Panc1 (cell line): ENCODE measurements at regions not wholly inside any gene's neighbourhood (a gene's known extent, or its start where the extent isn't known, plus 50 kb on each side); places are given as distances from the start of the nearest gene placed in this dataset.

ENCODE experiments used
- ATAC-seq: fragments of 200-7000 bp; cut with Tn5 transposase; 2 replicates; pipeline ENCODE4 v1.9.1; 2020; ENCODE audit warnings: mild to moderate bottlenecking, moderate library complexity
- BruUV-seq: library from RNA; stranded (reverse); fragments of 400-500 nt; replicated peaks from 2 replicates; lab custom pipeline; 2021; lab: Mats Ljungman, UMichigan
- CTCF ChIA-PET: fragments of 300-600 bp; sonication (Branson Sonifier 250); formaldehyde crosslinking; loops from one replicate; lab custom pipeline; 2022; ENCODE audit warnings: antibody characterized with exemption; lab: Charles Lee
- POLR2A ChIA-PET: fragments of 300-600 bp; sonication (Branson Sonifier 250); formaldehyde crosslinking; loops from one replicate; lab custom pipeline; 2022; ENCODE audit warnings: antibody characterized with exemption; lab: Charles Lee
- DNase-seq: peaks from one replicate; pipeline ENCODE4 v3.0.0-alpha.2; 2010; ENCODE audit warnings: low read depth, low spot score
- H3K27ac ChIP-seq: 2 replicates; pipeline ENCODE4 v1.5.1; 2011; ENCODE audit warnings: mild to moderate bottlenecking, low read length, inconsistent platforms
- H3K27me3 ChIP-seq: fragments of 200-500 bp; sonication (Bioruptor generic); 2 replicates; pipeline ENCODE4 v1.6.0; 2014; ENCODE audit warnings: low read length, inconsistent platforms; ENCODE audit not compliant: control insufficient read depth, insufficient read depth
- H3K36me3 ChIP-seq: fragments of 200-500 bp; sonication (Bioruptor generic); 2 replicates; pipeline ENCODE4 v1.5.1; 2014; ENCODE audit warnings: inconsistent platforms, mild to moderate bottlenecking, low read length, moderate library complexity; ENCODE audit not compliant: control insufficient read depth, insufficient read depth
- H3K4me1 ChIP-seq: 2 replicates; pipeline ENCODE4 v1.5.1; 2011; ENCODE audit warnings: inconsistent platforms, mild to moderate bottlenecking, low read length, moderate library complexity; ENCODE audit not compliant: control insufficient read depth, insufficient read depth
- H3K4me3 ChIP-seq, 2 experiments: 2 replicates each; pipeline ENCODE4 v1.5.1; 2011 to 2012; ENCODE audit warnings: low read depth in 2 of 2, low read length in 2 of 2, mild to moderate bottlenecking in 2 of 2, inconsistent platforms in 1 of 2, moderate library complexity in 1 of 2
- H3K9me3 ChIP-seq: fragments of 200-500 bp; sonication (Bioruptor generic); 2 replicates; pipeline ENCODE4 v1.5.1; 2014; ENCODE audit warnings: low read depth, mild to moderate bottlenecking, inconsistent platforms, low read length, moderate library complexity; ENCODE audit not compliant: control insufficient read depth, insufficient read depth
- POLR2AphosphoS5 ChIP-seq: IDR thresholded peaks from 2 replicates; pipeline ENCODE4 v1.6.1; 2012; ENCODE audit warnings: mild to moderate bottlenecking, low read depth, low read length, moderate library complexity
- SIN3A ChIP-seq: IDR thresholded peaks from 2 replicates; pipeline ENCODE4 v1.6.1; 2012; ENCODE audit warnings: low read depth, mild to moderate bottlenecking, low read length, moderate library complexity, borderline replicate concordance; ENCODE audit not compliant: insufficient read depth
- TCF7L2 ChIP-seq: IDR thresholded peaks from 2 replicates; pipeline ENCODE4 v1.6.1; 2011; ENCODE audit warnings: mild to moderate bottlenecking, low read depth, low read length, inconsistent platforms
- in situ Hi-C: cut with HindIII; loops from 2 replicates; pipeline ENCODE4 v1.10.0; 2016; ENCODE audit warnings: low sequenced_read_pairs, low pct_unique_long_range_greater_than_20kb
- intact Hi-C: fragments of 100-400 bp; cut with micrococcal nuclease; formaldehyde crosslinking; loops from one replicate; pipeline ENCODE4 v1.10.0; 2022; ENCODE audit not compliant: unreplicated experiment
- TF ChIP-seq, protein P1 (sequence below): fragments of 450-650 bp; IDR thresholded peaks from 2 replicates; pipeline ENCODE4 v1.5.1; 2017; ENCODE audit warnings: mild to moderate bottlenecking
- TF ChIP-seq, protein P2 (sequence below), 2 experiments: IDR thresholded peaks; 2 replicates each; pipeline ENCODE4 v1.6.1; 2011 to 2012; ENCODE audit warnings: low read depth in 2 of 2, control low read depth in 1 of 2, low read length in 1 of 2, mild to moderate bottlenecking in 1 of 2, moderate library complexity in 1 of 2; ENCODE audit not compliant: insufficient read depth in 1 of 2

DNA sequence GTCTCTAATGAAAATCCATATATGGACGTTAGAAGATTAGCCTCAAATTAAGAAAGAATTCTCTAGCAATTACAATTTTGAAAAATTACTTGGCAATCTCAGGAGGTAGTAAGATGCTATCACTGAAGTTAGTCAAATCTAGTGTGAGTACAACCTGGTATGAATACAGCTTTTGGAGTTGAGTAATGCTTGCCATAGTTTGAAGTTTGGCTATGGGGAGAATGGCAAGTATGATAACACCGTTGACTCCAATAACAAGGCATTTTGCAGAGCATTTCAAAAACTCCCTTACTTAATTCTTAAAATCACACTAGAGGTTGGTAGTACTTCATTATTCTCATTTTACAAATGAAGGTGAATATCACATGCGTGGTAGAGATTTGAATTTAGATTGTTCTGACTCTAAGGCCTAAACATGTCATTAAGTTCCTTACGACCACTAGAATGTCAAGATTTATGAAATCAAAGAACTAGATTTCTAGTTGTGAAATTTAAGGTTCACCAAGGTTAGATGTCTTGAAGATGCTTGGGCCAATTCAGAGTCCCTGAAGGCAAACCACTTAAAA is 355.4 kb downstream of the ETS1 start:
- no peak overlapping the region for H3K4me3 ChIP-seq

DNA sequence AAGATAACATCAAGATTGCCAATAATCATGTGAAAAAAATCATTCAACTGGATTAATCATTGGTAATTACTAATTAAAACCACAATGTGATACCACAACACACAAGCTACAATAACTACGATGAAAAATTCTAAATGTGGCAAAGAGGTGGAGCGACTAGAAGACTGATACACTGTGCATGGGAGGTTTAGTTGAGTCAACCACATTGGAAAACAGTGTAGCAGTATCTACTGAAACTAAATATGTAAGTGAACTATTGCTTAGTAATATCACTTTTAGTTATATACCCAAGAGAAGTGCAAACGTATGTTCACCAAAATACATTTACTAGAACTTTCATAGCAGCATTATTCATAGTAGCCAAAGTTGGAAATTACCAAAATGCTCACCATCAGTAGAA is 359.9 kb downstream of the ETS1 start:
- CTCF ChIA-PET: no interaction called here
- intact Hi-C loops (no loop called here), in situ Hi-C loops (no loop called here)
- H3K9me3 ChIP-seq: no peaks in the 10 kb centered on the region
- no peak for DNase-seq
- no TSS peak for BruUV-seq
- H3K4me1 ChIP-seq: no peaks in the 10 kb centered on the region
- H3K27me3 ChIP-seq: no peaks in the 10 kb centered on the region
- TF ChIP-seq POLR2AphosphoS5 (no peak), SIN3A (no peak), TCF7L2 (no peak)
- TF ChIP-seq, protein P1, sequence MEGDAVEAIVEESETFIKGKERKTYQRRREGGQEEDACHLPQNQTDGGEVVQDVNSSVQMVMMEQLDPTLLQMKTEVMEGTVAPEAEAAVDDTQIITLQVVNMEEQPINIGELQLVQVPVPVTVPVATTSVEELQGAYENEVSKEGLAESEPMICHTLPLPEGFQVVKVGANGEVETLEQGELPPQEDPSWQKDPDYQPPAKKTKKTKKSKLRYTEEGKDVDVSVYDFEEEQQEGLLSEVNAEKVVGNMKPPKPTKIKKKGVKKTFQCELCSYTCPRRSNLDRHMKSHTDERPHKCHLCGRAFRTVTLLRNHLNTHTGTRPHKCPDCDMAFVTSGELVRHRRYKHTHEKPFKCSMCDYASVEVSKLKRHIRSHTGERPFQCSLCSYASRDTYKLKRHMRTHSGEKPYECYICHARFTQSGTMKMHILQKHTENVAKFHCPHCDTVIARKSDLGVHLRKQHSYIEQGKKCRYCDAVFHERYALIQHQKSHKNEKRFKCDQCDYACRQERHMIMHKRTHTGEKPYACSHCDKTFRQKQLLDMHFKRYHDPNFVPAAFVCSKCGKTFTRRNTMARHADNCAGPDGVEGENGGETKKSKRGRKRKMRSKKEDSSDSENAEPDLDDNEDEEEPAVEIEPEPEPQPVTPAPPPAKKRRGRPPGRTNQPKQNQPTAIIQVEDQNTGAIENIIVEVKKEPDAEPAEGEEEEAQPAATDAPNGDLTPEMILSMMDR: no peak
- TF ChIP-seq, protein P2, sequence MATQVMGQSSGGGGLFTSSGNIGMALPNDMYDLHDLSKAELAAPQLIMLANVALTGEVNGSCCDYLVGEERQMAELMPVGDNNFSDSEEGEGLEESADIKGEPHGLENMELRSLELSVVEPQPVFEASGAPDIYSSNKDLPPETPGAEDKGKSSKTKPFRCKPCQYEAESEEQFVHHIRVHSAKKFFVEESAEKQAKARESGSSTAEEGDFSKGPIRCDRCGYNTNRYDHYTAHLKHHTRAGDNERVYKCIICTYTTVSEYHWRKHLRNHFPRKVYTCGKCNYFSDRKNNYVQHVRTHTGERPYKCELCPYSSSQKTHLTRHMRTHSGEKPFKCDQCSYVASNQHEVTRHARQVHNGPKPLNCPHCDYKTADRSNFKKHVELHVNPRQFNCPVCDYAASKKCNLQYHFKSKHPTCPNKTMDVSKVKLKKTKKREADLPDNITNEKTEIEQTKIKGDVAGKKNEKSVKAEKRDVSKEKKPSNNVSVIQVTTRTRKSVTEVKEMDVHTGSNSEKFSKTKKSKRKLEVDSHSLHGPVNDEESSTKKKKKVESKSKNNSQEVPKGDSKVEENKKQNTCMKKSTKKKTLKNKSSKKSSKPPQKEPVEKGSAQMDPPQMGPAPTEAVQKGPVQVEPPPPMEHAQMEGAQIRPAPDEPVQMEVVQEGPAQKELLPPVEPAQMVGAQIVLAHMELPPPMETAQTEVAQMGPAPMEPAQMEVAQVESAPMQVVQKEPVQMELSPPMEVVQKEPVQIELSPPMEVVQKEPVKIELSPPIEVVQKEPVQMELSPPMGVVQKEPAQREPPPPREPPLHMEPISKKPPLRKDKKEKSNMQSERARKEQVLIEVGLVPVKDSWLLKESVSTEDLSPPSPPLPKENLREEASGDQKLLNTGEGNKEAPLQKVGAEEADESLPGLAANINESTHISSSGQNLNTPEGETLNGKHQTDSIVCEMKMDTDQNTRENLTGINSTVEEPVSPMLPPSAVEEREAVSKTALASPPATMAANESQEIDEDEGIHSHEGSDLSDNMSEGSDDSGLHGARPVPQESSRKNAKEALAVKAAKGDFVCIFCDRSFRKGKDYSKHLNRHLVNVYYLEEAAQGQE (IDR thresholded peaks at IDR 0.05; ENCODE audit: insufficient read depth in 1 of 2, low read depth in 2 of 2, low read length in 1 of 2): no peak
- no peak overlapping the region for H3K27ac ChIP-seq
- no peak overlapping the region for H3K4me3 ChIP-seq
- POLR2A ChIA-PET: no interaction called here
- no peaks in the 10 kb centered on the region for H3K36me3 ChIP-seq
- ATAC-seq: no peak

More for the DNA sequence above, 355.4 kb downstream of the ETS1 start:
- Histone ChIP-seq H3K27me3 (no peaks in the 10 kb centered on the region), H3K4me1 (no peaks in the 10 kb centered on the region), H3K36me3 (no peaks in the 10 kb centered on the region), H3K9me3 (no peaks in the 10 kb centered on the region), H3K27ac (no peak overlapping the region)
- in situ Hi-C loops: no loop called here
- BruUV-seq: no TSS peak
- POLR2A ChIA-PET: no interaction called here
- intact Hi-C loops: no loop called here
- CTCF ChIA-PET: no interaction called here
- DNase-seq (no peak), ATAC-seq (no peak)
- TF ChIP-seq POLR2AphosphoS5: no peak
- TF ChIP-seq, protein P2 (IDR thresholded peaks at IDR 0.05; ENCODE audit: insufficient read depth in 1 of 2, low read depth in 2 of 2, low read length in 1 of 2): no peak
- TF ChIP-seq, protein P1: no peak
- TF ChIP-seq TCF7L2: no peak
- no peak for TF ChIP-seq SIN3A
